RWPE2 (cell line): ENCODE measurements at regions not wholly inside any gene's neighbourhood (a gene's known extent, or its start where the extent isn't known, plus 50 kb on each side); places are given as distances from the start of the nearest gene placed in this dataset.

Experiments used
- ATAC-seq: fragments of 200-7000 bp; cut with Tn5 transposase; 3 replicates; pipeline ENCODE4 v1.9.1; 2021; ENCODE audit warnings: low read depth
- DNase-seq: peaks from one replicate; pipeline ENCODE4 v3.0.0-alpha.2; 2020; ENCODE audit warnings: low spot score
- H3K27ac ChIP-seq: fragments of 450-650 bp; 2 replicates; pipeline ENCODE4 v1.5.1; 2017; ENCODE audit warnings: mild to moderate bottlenecking; ENCODE audit not compliant: poor library complexity, severe bottlenecking
- H3K27me3 ChIP-seq: fragments of 250-450 bp; sonication (Bioruptor Pico); 2 replicates; pipeline ENCODE4 v1.5.1; 2021; ENCODE audit warnings: mild to moderate bottlenecking, moderate library complexity; ENCODE audit not compliant: insufficient read depth, poor library complexity, severe bottlenecking
- H3K36me3 ChIP-seq: fragments of 250-450 bp; sonication (Bioruptor Pico); 2 replicates; pipeline ENCODE4 v1.5.1; 2020; ENCODE audit warnings: low read depth, mild to moderate bottlenecking, moderate library complexity
- H3K4me1 ChIP-seq: fragments of 250-450 bp; sonication (Bioruptor Pico); 2 replicates; pipeline ENCODE4 v1.5.1; 2021; ENCODE audit warnings: mild to moderate bottlenecking, moderate library complexity; ENCODE audit not compliant: insufficient read depth, poor library complexity, severe bottlenecking
- H3K4me3 ChIP-seq: fragments of 250-450 bp; sonication (Bioruptor Pico); 2 replicates; pipeline ENCODE4 v1.5.1; 2021; ENCODE audit warnings: mild to moderate bottlenecking, moderate library complexity; ENCODE audit not compliant: severe bottlenecking
- H3K9me3 ChIP-seq: fragments of 250-450 bp; sonication (Bioruptor Pico); 2 replicates; pipeline ENCODE4 v1.5.1; 2021; ENCODE audit warnings: mild to moderate bottlenecking, moderate library complexity; ENCODE audit not compliant: severe bottlenecking
- CTCF ChIP-seq: fragments of 450-650 bp; IDR thresholded peaks from one replicate; pipeline ENCODE4 v1.5.1; 2017; ENCODE audit warnings: mild to moderate bottlenecking, moderate library complexity; ENCODE audit not compliant: poor library complexity, severe bottlenecking

GRCh38 chr2:18750672-18751554, 161.5 kb upstream of the NT5C1B start:
- DNase-seq (no peak), ATAC-seq (no peak)
- Histone ChIP-seq H3K4me3 (no peak overlapping the region), H3K27me3 (peaks cover 3% of the 10 kb centered on the region), H3K4me1 (peaks cover 2% of the 10 kb centered on the region), H3K9me3 (no peaks in the 10 kb centered on the region), H3K27ac (no peak overlapping the region), H3K36me3 (0 out of 2 replicates have a peak, but pooled peaks cover 3% of the 10 kb centered on the region)
- no peak for TF ChIP-seq CTCF

GRCh38 chr2:18749912-18750526, 160.7 kb upstream of the NT5C1B start:
- peak; percentile 93 for TF ChIP-seq CTCF
- Histone ChIP-seq H3K36me3 (0 out of 2 replicates have a peak, but pooled peaks cover 3% of the 10 kb centered on the region), H3K4me1 (peaks cover 2% of the 10 kb centered on the region), H3K27ac (no peak overlapping the region), H3K27me3 (peaks cover 3% of the 10 kb centered on the region), H3K4me3 (no peak overlapping the region), H3K9me3 (no peaks in the 10 kb centered on the region)
- no peak for DNase-seq
- ATAC-seq, result no peak

GRCh38 chr2:18745431-18746272, 156.3 kb upstream of the NT5C1B start:
- H3K27me3 ChIP-seq, result peaks cover 3% of the 10 kb centered on the region
- no peak for TF ChIP-seq CTCF
- H3K36me3 ChIP-seq, result 0 out of 2 replicates have a peak, but pooled peaks cover 3% of the 10 kb centered on the region
- no peak for DNase-seq
- H3K4me1 ChIP-seq, result no peaks in the 10 kb centered on the region
- no peak overlapping the region for H3K4me3 ChIP-seq
- no peaks in the 10 kb centered on the region for H3K9me3 ChIP-seq
- no peak for ATAC-seq
- H3K27ac ChIP-seq, result no peak overlapping the region

GRCh38 chr2:18741895-18742732, 152.7 kb upstream of the NT5C1B start:
- no peaks in the 10 kb centered on the region for H3K9me3 ChIP-seq
- no peaks in the 10 kb centered on the region for H3K4me1 ChIP-seq
- TF ChIP-seq CTCF, result no peak
- no peaks in the 10 kb centered on the region for H3K27me3 ChIP-seq
- no peak overlapping the region for H3K4me3 ChIP-seq
- no peak for ATAC-seq
- H3K27ac ChIP-seq, result no peak overlapping the region
- no peak for DNase-seq
- no peaks in the 10 kb centered on the region for H3K36me3 ChIP-seq
